ENCODE measurements at regions not wholly inside any gene's neighbourhood (a gene's known extent, or its start where the extent isn't known, plus 50 kb on each side); places are given as distances from the start of the nearest gene placed in this dataset.
"Not testable (repeated sequence)": the region's sequence is repeated elsewhere in the genome, so short reads cannot be mapped to it uniquely, and the experiment has no call there.

DNA sequence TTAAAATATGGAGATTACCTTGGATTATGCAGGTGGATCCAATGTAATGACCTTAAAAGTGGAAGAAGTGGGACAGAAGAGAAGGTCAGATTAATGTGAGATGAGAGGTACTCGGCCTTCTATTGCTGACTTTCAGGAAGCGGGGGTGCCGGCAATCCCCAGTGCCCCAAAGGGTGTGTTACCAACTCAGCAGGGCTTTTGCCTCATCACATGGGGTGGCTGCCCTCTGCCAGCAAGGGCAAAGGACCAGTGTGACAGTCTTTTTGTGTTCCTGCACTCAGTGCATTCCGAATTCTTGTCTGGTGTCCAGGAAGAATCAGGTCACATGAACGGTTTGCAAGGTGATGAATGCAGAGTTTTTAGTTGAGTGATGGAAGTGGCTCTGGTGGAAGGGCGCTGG, 624.2 kb downstream of the COL12A1 start:
- Histone ChIP-seq H3K36me3 (ENCODE audit: control insufficient read depth in 1 of 2, insufficient read depth in 2 of 2, low read length in 2 of 2) (no peaks in the 10 kb centered on the region), H3K4me1 (ENCODE audit: control insufficient read depth in 1 of 2, insufficient read depth in 2 of 2, low read length in 2 of 2) (no peaks in the 10 kb centered on the region), H3K4me3 (ENCODE audit: low read depth in 1 of 2, low read length in 2 of 2) (no peak overlapping the region), H3K27ac (ENCODE audit: low read depth, low read length) (no peak overlapping the region), H3K9ac (ENCODE audit: low read depth in 1 of 2, low read length in 2 of 2) (no peak overlapping the region), H3K9me3 (ENCODE audit: control insufficient read depth in 1 of 2, low read length in 2 of 2) (no peaks in the 10 kb centered on the region), H3K27me3 (ENCODE audit: control insufficient read depth in 1 of 2, insufficient read depth in 2 of 2, low read length in 2 of 2) (no peaks in the 10 kb centered on the region)

DNA sequence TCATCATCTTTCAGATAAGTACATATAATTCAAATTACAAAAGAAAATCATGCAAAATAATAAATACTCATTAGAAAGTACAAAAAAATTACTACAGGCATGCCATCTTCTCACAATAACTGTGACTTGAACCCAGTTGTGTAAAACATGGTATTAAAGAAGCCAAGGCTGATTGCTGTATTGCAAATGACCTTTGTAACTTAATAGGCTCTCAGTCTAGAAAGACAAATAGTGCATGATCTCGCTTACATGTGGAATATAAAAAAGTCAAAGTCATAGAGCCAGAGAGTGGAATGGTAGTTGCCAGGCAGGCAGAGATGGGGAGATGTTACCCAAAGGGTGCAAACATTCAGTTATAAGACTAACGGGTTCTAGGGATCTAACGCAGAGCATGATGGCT, 626.1 kb downstream of the COL12A1 start:
- Histone ChIP-seq H3K9me3 (ENCODE audit: control insufficient read depth in 1 of 2, low read length in 2 of 2) (no peaks in the 10 kb centered on the region), H3K27ac (ENCODE audit: low read depth, low read length) (no peak overlapping the region), H3K4me3 (ENCODE audit: low read depth in 1 of 2, low read length in 2 of 2) (no peak overlapping the region), H3K27me3 (ENCODE audit: control insufficient read depth in 1 of 2, insufficient read depth in 2 of 2, low read length in 2 of 2) (no peaks in the 10 kb centered on the region), H3K9ac (ENCODE audit: low read depth in 1 of 2, low read length in 2 of 2) (no peak overlapping the region), H3K36me3 (ENCODE audit: control insufficient read depth in 1 of 2, insufficient read depth in 2 of 2, low read length in 2 of 2) (no peaks in the 10 kb centered on the region), H3K4me1 (ENCODE audit: control insufficient read depth in 1 of 2, insufficient read depth in 2 of 2, low read length in 2 of 2) (no peaks in the 10 kb centered on the region)

DNA sequence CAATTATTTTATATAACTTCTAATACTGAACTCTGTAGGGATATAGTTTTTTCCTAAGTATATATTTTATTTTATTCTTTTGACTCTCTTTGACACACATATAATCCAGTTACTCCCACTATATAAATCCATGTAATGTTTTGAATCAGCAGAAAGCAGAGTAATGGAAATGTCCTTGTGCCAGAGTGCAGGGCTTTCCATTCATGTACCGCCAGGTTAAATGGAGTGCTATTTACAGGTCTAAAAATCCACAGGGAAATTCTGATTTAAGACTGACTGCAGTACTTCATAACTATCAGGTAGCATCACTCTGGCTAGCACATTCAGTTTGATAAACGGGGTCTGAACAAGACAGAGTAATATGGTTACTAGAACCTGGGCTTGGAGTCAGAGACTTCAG, 626.8 kb downstream of the COL12A1 start:
- no peaks in the 10 kb centered on the region for H3K9me3 ChIP-seq (ENCODE audit: control insufficient read depth in 1 of 2, low read length in 2 of 2)
- no peaks in the 10 kb centered on the region for H3K4me1 ChIP-seq (ENCODE audit: control insufficient read depth in 1 of 2, insufficient read depth in 2 of 2, low read length in 2 of 2)
- H3K36me3 ChIP-seq (ENCODE audit: control insufficient read depth in 1 of 2, insufficient read depth in 2 of 2, low read length in 2 of 2): no peaks in the 10 kb centered on the region
- H3K4me3 ChIP-seq (ENCODE audit: low read depth in 1 of 2, low read length in 2 of 2): no peak overlapping the region
- no peaks in the 10 kb centered on the region for H3K27me3 ChIP-seq (ENCODE audit: control insufficient read depth in 1 of 2, insufficient read depth in 2 of 2, low read length in 2 of 2)
- H3K27ac ChIP-seq (ENCODE audit: low read depth, low read length): no peak overlapping the region
- no peak overlapping the region for H3K9ac ChIP-seq (ENCODE audit: low read depth in 1 of 2, low read length in 2 of 2)

DNA sequence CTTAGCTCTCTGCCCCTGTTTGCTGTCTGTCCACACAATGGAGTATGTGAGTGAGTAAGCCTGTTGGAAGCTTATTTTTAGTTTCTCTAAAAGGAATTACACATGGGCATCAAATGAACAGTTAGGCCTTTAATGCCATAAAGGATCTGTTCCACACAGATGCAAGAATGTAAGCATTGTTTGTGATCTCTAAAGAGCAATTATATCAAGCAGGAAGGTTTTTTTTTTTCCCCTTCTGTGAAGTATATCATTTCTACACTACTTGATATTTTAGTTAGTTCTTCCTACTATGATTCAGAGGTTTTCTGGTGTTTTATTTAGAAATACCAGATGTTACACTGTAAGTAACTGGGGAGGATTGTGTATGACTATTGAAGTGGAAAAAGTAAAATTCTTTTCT, 627.5 kb downstream of the COL12A1 start:
- H3K27ac ChIP-seq (ENCODE audit: low read depth, low read length): no peak overlapping the region
- H3K27me3 ChIP-seq (ENCODE audit: control insufficient read depth in 1 of 2, insufficient read depth in 2 of 2, low read length in 2 of 2): no peaks in the 10 kb centered on the region
- H3K4me3 ChIP-seq (ENCODE audit: low read depth in 1 of 2, low read length in 2 of 2): no peak overlapping the region
- H3K9me3 ChIP-seq (ENCODE audit: control insufficient read depth in 1 of 2, low read length in 2 of 2): no peaks in the 10 kb centered on the region
- no peak overlapping the region for H3K9ac ChIP-seq (ENCODE audit: low read depth in 1 of 2, low read length in 2 of 2)
- no peaks in the 10 kb centered on the region for H3K4me1 ChIP-seq (ENCODE audit: control insufficient read depth in 1 of 2, insufficient read depth in 2 of 2, low read length in 2 of 2)
- no peaks in the 10 kb centered on the region for H3K36me3 ChIP-seq (ENCODE audit: control insufficient read depth in 1 of 2, insufficient read depth in 2 of 2, low read length in 2 of 2)

DNA sequence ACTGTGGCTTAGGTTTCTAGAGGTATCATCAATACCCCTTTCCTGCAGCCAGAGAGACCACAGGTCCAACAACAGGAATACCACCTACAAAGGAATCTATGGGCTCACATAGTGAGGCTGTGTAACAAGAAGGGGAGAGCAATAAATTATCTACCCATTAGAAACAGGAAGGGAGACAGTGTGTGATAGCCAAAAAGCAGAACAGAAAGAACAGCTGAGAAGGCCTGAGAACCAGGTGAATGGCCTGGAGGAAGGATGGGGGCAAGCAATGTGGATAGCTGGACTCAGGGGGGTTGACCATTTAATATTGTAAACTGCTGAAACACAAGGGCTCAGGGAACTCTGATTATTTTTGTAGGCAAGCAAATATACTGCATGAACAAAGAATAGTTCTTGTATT, 628.2 kb downstream of the COL12A1 start:
- Histone ChIP-seq H3K27me3 (ENCODE audit: control insufficient read depth in 1 of 2, insufficient read depth in 2 of 2, low read length in 2 of 2) (no peaks in the 10 kb centered on the region), H3K4me1 (ENCODE audit: control insufficient read depth in 1 of 2, insufficient read depth in 2 of 2, low read length in 2 of 2) (no peaks in the 10 kb centered on the region), H3K9me3 (ENCODE audit: control insufficient read depth in 1 of 2, low read length in 2 of 2) (no peaks in the 10 kb centered on the region), H3K9ac (ENCODE audit: low read depth in 1 of 2, low read length in 2 of 2) (no peak overlapping the region), H3K36me3 (ENCODE audit: control insufficient read depth in 1 of 2, insufficient read depth in 2 of 2, low read length in 2 of 2) (no peaks in the 10 kb centered on the region), H3K27ac (ENCODE audit: low read depth, low read length) (no peak overlapping the region), H3K4me3 (ENCODE audit: low read depth in 1 of 2, low read length in 2 of 2) (no peak overlapping the region)

DNA sequence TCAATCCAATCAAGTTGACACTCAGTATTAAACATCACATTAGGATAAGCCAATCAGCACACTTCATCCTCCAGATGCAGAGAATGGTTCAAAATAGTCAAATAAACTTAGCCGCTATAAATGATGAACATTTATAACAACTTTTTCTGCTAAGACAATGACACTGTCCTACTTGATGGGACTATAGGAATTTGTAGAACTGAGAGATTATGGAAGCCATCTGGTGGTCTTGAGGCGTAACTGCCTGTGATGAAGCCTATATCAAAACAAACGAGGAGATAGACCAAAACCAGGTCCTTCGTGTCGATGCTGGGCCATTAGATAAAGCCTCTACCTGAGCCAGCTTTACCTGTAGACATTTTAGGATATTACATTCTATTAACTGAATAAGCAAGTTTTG, 631.1 kb downstream of the COL12A1 start:
- Histone ChIP-seq H3K9ac (ENCODE audit: low read depth in 1 of 2, low read length in 2 of 2) (no peak overlapping the region), H3K4me3 (ENCODE audit: low read depth in 1 of 2, low read length in 2 of 2) (no peak overlapping the region), H3K9me3 (ENCODE audit: control insufficient read depth in 1 of 2, low read length in 2 of 2) (no peaks in the 10 kb centered on the region), H3K27me3 (ENCODE audit: control insufficient read depth in 1 of 2, insufficient read depth in 2 of 2, low read length in 2 of 2) (no peaks in the 10 kb centered on the region), H3K27ac (ENCODE audit: low read depth, low read length) (no peak overlapping the region), H3K4me1 (ENCODE audit: control insufficient read depth in 1 of 2, insufficient read depth in 2 of 2, low read length in 2 of 2) (no peaks in the 10 kb centered on the region), H3K36me3 (ENCODE audit: control insufficient read depth in 1 of 2, insufficient read depth in 2 of 2, low read length in 2 of 2) (no peaks in the 10 kb centered on the region)

DNA sequence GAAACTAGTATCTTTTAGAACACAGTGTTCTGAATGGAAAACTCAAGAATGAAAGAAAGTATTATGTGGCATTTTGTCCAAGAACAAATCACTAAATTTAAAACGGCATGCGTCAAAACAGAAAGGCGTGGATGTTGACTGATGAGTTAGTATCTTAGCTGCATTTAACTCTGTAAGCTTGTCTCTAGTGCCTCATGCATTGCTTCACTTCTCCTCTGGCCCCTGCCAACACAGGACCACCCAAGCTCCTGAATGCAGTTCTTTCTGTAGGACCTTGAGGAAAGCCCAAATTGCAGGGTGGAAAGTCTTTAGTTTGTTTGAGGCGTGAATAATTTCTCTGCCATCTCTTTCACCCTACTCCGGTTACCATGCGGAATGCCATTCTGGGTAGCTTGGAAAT, 632.2 kb downstream of the COL12A1 start:
- no peak overlapping the region for H3K4me3 ChIP-seq (ENCODE audit: low read depth in 1 of 2, low read length in 2 of 2)
- no peak overlapping the region for H3K9ac ChIP-seq (ENCODE audit: low read depth in 1 of 2, low read length in 2 of 2)
- no peaks in the 10 kb centered on the region for H3K36me3 ChIP-seq (ENCODE audit: control insufficient read depth in 1 of 2, insufficient read depth in 2 of 2, low read length in 2 of 2)
- no peaks in the 10 kb centered on the region for H3K9me3 ChIP-seq (ENCODE audit: control insufficient read depth in 1 of 2, low read length in 2 of 2)
- no peak overlapping the region for H3K27ac ChIP-seq (ENCODE audit: low read depth, low read length)
- H3K27me3 ChIP-seq (ENCODE audit: control insufficient read depth in 1 of 2, insufficient read depth in 2 of 2, low read length in 2 of 2): no peaks in the 10 kb centered on the region
- H3K4me1 ChIP-seq (ENCODE audit: control insufficient read depth in 1 of 2, insufficient read depth in 2 of 2, low read length in 2 of 2): no peaks in the 10 kb centered on the region

DNA sequence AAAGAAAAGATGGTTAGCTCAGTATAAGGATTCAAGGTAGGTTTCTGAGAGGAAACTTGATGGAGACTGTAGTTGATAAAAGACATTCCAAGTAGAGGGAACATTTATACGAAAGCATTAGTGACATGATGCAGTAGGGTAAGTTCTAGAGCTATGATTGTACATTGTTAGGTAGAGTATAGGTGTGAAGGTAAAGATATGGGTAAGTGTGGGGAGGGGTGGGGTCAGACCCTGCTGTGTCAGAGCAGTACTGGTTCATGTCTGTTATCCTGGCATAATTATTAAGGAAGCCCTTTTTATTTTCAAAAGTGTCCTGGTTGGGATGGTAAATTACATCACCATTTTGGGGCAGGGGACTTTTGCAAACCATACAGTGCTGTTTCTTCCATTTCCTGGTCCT, 635.8 kb downstream of the COL12A1 start:
- no peaks in the 10 kb centered on the region for H3K27me3 ChIP-seq (ENCODE audit: control insufficient read depth in 1 of 2, insufficient read depth in 2 of 2, low read length in 2 of 2)
- no peaks in the 10 kb centered on the region for H3K36me3 ChIP-seq (ENCODE audit: control insufficient read depth in 1 of 2, insufficient read depth in 2 of 2, low read length in 2 of 2)
- H3K4me1 ChIP-seq (ENCODE audit: control insufficient read depth in 1 of 2, insufficient read depth in 2 of 2, low read length in 2 of 2): no peaks in the 10 kb centered on the region
- no peak overlapping the region for H3K9ac ChIP-seq (ENCODE audit: low read depth in 1 of 2, low read length in 2 of 2)
- H3K27ac ChIP-seq (ENCODE audit: low read depth, low read length): no peak overlapping the region
- H3K4me3 ChIP-seq (ENCODE audit: low read depth in 1 of 2, low read length in 2 of 2): no peak overlapping the region
- H3K9me3 ChIP-seq (ENCODE audit: control insufficient read depth in 1 of 2, low read length in 2 of 2): no peaks in the 10 kb centered on the region

DNA sequence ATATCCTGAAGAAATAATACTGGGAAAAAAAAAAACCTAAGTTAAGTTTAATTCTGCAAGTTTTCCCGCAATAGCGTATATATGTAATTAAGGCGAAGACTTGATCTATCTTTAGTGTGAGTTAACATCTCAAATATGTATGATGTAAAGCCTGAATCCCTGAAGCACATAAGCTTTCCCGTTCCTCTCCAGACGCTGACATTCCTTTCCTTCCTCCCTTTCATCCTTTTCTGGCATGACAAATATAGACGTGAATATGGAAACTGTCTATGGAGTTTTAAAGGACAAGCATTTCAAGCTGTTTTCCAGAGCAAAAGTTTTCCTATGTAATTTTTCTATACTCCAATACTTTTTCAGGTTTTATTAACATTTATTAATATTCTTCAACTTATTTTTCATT, 637.0 kb downstream of the COL12A1 start:
- Histone ChIP-seq H3K4me1 (ENCODE audit: control insufficient read depth in 1 of 2, insufficient read depth in 2 of 2, low read length in 2 of 2) (no peaks in the 10 kb centered on the region), H3K9me3 (ENCODE audit: control insufficient read depth in 1 of 2, low read length in 2 of 2) (no peaks in the 10 kb centered on the region), H3K27ac (ENCODE audit: low read depth, low read length) (no peak overlapping the region), H3K27me3 (ENCODE audit: control insufficient read depth in 1 of 2, insufficient read depth in 2 of 2, low read length in 2 of 2) (no peaks in the 10 kb centered on the region), H3K4me3 (ENCODE audit: low read depth in 1 of 2, low read length in 2 of 2) (no peak overlapping the region), H3K36me3 (ENCODE audit: control insufficient read depth in 1 of 2, insufficient read depth in 2 of 2, low read length in 2 of 2) (no peaks in the 10 kb centered on the region), H3K9ac (ENCODE audit: low read depth in 1 of 2, low read length in 2 of 2) (no peak overlapping the region)

DNA sequence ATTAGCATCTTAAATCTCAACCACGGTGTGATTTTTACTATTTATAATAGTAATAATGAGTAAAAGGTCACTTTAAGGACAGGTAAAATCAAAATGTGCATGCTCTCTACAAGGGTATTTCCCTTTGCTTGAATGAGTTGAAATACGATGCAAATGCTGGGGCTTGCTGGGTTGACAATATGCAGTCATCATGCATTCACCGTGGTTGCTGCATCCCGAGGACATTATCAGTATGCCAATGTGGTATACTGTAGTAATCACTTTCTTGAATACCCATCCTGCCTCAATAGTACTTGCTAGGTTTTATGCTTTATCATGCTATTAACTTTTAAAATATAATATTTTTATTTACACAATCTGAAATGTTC, 637.9 kb downstream of the COL12A1 start:
- H3K27me3 ChIP-seq (ENCODE audit: control insufficient read depth in 1 of 2, insufficient read depth in 2 of 2, low read length in 2 of 2); H3K27ac ChIP-seq (ENCODE audit: low read depth, low read length); H3K36me3 ChIP-seq (ENCODE audit: control insufficient read depth in 1 of 2, insufficient read depth in 2 of 2, low read length in 2 of 2); H3K9ac ChIP-seq (ENCODE audit: low read depth in 1 of 2, low read length in 2 of 2); H3K9me3 ChIP-seq (ENCODE audit: control insufficient read depth in 1 of 2, low read length in 2 of 2); H3K4me1 ChIP-seq (ENCODE audit: control insufficient read depth in 1 of 2, insufficient read depth in 2 of 2, low read length in 2 of 2); H3K4me3 ChIP-seq (ENCODE audit: low read depth in 1 of 2, low read length in 2 of 2): not testable (repeated sequence)

DNA sequence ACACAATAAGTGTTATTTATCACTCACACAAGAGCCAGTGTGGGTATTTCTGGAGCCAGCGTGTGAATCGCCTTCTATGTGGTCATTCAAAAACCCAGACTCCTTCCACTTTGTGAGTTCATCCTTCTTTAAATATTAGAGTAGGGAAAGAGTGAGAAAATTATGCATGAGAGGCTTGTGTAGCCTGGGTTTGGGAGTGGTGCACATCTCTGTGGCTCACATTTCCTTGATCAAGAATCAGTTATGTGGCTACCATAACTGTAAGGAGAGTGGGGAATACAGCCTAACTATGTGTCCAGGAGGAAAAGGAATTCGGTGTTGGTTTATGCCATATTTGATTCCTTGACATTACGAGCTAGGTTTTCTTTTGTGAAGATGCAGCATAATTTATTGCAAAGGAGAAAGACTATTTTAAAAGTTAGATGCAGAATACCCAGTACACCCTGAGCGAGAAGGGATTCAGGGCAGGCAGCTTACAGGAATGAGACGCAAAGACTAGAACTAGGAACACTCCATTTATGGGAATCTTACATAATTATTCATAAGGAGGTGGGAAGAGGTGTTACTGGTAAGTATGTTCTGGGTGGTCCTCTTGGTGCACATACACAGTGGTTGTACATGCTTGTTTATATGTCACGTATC, 638.5 kb downstream of the COL12A1 start:
- H3K27ac ChIP-seq (ENCODE audit: low read depth, low read length): no peak overlapping the region
- no peaks in the 10 kb centered on the region for H3K9me3 ChIP-seq (ENCODE audit: control insufficient read depth in 1 of 2, low read length in 2 of 2)
- H3K4me1 ChIP-seq (ENCODE audit: control insufficient read depth in 1 of 2, insufficient read depth in 2 of 2, low read length in 2 of 2): no peaks in the 10 kb centered on the region
- H3K4me3 ChIP-seq (ENCODE audit: low read depth in 1 of 2, low read length in 2 of 2): no peak overlapping the region
- no peak overlapping the region for H3K9ac ChIP-seq (ENCODE audit: low read depth in 1 of 2, low read length in 2 of 2)
- no peaks in the 10 kb centered on the region for H3K27me3 ChIP-seq (ENCODE audit: control insufficient read depth in 1 of 2, insufficient read depth in 2 of 2, low read length in 2 of 2)
- no peaks in the 10 kb centered on the region for H3K36me3 ChIP-seq (ENCODE audit: control insufficient read depth in 1 of 2, insufficient read depth in 2 of 2, low read length in 2 of 2)
